Right kidney (tissue), 1 donor: ENCODE measurements at regions not wholly inside any gene's neighbourhood (a gene's known extent, or its start where the extent isn't known, plus 50 kb on each side); places are given as distances from the start of the nearest gene placed in this dataset.
A peak's percentile ranks its signal among the peaks of the same experiment; 100 is the strongest.

Experiments
- DNase-seq: peaks from one replicate; pipeline ENCODE4 v3.0.0-alpha.2; 2016

DNA sequence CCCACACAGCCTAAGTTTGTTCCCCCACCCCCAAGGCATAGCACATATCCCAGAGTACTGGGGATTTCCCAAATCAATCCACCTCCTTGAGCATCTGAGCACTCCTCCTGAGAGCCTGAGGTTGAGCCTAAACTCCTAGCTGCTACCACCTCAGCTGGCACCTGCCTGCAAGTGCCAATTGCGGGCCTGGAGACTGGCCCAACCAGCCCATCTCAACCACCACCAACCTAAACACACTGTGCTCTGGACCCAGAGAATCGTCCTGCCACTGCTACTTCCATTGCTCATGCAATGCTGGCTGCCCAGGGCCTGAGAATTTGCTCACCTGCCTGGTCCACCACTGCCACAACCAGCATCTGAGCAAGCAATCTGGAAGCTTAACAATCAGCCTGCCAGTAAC lies 177.1 kb downstream of the FGF13 start:
- DNase-seq: no peak

- DNase-seq: peak; percentile 2
Observed at GRCh38 chrX:138519296-138519695, 192.2 kb downstream of the FGF13 start.

GRCh38 chrX:138504273-138504672 lies 207.2 kb downstream of the FGF13 start:
- no peak for DNase-seq

DNA sequence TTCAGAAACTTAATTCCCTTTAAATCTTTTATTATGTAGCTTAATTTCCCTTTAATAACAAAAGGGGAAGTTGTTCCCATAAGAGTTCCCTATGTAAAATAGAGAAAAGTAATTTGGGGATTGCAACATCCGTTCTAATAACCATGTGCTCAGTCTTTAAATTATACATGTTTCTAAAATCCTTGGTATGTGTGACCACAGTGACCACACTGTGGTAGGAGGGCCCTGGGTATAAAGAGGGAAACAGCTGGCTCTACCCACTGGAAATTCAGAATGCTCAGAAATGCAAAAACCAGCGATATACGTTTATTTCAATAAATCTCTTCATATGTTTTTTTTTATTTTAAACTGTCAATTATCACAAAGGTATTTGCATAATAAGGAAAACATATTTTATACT lies 219.1 kb downstream of the FGF13 start:
- DNase-seq: no peak

DNA sequence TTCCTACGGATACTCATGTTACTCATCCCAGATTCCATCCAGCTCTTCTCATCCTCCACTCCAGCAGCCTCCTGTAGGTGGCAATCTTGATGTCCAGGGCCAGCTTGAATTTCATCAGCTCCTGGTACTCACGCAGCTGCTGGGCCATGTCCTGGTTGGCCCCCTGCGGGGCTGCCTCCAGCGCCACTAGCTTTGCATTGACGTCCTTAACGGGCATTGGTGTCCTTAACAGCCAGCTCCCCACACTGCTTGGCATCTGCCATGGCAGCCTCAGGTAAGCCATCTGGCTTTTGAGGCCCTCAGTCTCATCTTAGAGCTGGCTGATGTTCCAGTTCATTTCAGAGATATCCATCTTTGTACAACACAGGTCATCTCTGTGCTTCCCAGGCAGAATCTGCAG lies 223.7 kb downstream of the FGF13 start:
- DNase-seq: no peak

- DNase-seq: no peak
Observed at GRCh38 chrX:138485767-138486166, 225.8 kb downstream of the FGF13 start.

DNA sequence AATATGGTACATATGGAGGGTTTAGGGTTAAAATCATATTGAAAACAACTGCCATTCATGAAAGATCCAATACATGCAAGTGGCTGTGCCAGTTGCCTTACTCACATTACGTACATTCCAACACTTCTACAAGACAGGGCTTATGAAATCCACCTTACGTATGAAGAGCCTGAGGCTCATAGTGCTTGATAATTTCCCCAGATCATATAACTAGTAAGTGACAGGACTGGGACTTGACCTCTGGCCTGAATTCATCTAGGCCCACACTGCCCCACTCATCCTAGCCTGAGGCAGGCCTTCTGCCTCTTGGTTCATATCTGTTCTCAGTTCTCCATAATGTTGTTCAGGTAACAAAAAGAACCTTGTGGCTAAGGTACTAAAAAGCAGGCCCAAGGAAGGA lies 226.3 kb downstream of the FGF13 start:
- DNase-seq: no peak

- no peak for DNase-seq
Observed at GRCh38 chrX:138484451-138484850, 227.1 kb downstream of the FGF13 start.

- DNase-seq: no peak
Observed at GRCh38 chrX:138481649-138482048, 229.9 kb downstream of the FGF13 start.

DNA sequence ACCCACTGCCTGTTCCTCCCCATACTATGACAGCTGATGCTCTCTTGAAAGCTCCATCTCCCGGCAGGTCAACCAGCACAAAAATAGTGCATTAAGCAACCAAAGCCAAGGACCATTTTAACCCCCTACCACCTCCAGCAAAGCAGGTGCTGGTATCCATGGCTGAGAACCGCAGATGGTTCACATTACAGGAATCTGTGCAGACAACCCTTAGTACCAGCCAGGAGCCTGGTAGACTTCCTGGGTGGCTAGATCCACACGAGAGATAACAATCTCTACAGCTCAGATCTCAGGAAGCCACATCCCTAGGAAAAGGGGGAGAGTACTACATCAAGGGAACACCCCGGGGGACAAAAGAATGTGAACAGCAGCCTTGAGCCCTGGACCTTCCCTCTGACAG lies 248.0 kb downstream of the FGF13 start:
- DNase-seq: no peak
